ENCODE measurements at regions not wholly inside any gene's neighbourhood (a gene's known extent, or its start where the extent isn't known, plus 50 kb on each side); places are given as distances from the start of the nearest gene placed in this dataset.
A peak's percentile ranks its signal among the peaks of the same experiment; 100 is the strongest.
"Not testable (repeated sequence)": the region's sequence is repeated elsewhere in the genome, so short reads cannot be mapped to it uniquely, and the experiment has no call there.

DNA sequence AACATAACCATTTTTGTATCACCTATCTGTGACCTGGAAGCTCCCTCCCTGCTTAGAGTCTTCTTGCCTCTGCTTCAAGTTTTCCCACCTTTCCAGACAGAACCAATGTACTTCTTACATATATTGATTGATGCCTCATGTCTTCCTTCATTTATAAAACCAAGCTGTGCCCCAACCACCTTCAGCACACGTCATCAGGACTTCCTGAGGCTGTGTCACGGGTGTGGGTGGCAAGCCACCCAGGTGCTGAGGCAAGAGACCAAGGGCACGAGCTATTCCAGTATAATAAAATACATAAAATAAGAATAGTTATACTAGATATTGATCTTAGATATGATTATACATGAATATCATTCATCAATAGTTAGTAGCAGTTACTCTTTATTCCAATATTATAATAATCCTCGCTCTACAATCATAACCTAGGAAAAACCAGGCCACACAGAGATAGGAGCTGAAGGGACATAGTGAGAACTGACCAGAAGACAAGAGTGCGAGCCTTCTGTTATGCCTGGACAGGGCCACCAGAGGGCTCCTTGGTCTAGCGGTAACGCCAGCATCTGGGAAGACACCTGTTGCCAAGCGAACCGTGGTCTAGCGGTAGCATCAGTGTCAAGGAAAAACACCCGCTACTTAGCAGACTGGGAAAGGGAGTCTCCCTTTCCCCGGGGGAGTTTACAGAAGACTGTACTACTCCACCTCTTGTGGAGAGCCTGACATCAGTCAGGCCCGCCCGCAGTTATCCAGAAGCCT, 180.2 kb upstream of the ERCC4 start:
- FAIRE-seq, result not testable (repeated sequence)

- no peak for FAIRE-seq
Observed at GRCh38 chr16:13742928-13743327, 177.0 kb upstream of the ERCC4 start.

- no peak for FAIRE-seq
Observed at GRCh38 chr16:13743571-13743970, 176.4 kb upstream of the ERCC4 start.

DNA sequence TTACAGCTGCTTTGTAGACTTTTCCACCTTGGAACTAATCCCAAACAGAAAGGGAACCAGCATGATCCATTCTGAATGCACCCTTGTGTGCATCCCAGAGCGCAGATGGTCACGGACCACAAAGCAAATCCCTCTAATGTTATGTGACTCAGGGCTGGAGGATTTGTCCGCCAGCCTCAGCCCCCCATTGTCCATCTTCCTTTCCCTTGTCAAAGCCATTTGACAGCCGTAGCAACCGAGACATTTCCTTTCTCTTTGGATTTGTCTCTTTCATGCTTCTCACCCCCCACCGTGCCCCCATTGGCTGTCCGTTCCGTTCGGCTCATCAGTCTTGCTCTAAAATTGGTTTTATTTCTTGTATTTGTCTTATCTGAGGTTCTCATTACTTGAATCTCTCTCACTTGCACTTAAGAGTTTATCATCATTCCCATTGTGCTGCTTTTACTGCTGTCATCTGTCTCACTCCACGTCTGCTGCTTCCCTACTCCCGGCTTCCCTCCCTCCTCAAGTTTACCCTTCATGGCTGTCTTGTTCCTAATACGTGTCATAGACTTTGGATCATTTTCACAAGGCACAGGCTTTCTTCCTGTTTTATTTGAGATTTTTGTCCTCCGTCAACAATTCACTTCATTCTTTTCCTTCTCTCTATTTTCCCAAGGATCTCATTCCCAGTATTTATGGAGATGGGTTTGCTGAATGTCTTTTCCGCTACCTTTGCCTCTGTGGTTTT, 163.4 kb upstream of the ERCC4 start:
- no peak for FAIRE-seq

- FAIRE-seq, result no peak
Observed at GRCh38 chr16:13766334-13766733, 153.6 kb upstream of the ERCC4 start.

- no peak for FAIRE-seq
Observed at GRCh38 chr16:13767215-13767614, 152.7 kb upstream of the ERCC4 start.

DNA sequence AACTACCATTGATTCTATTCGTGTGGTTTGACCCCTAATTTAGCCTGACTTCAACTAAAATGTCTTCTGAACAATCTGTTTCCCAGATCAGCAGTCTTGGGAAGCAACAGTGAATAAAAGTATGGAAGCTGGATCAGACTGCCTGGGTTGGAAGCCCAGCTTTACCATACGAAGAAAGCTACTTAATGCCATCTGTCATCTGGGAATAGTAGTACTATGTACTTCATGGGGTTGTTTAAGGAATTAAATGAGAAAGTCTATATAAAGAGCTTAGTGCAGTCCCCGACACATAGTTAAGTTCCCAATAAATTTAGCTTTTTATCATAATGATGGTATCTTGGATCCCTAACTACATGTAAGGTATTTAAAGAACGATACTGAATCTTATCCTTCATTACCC, 151.5 kb upstream of the ERCC4 start:
- FAIRE-seq, result no peak

DNA sequence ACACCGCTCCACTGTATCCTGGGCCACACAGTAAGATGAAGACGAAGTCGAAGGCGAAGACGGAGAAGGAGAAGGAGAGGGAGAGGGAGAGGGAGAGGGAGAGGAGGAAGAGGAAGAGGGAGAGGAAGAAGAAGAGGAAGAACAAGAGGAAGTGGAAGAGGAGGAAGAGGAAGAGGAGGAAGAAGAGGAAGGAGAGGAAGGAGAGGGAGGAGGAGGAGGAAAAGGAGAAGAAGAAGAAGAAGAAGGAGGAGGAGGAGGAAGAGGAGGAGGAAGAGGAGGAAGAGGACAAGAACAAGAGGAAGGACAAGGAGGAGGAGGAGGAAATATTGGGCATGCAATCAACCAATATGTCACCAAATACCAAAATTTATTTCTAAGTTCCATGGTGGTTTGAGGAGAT, 149.5 kb upstream of the ERCC4 start:
- FAIRE-seq, result no peak

DNA sequence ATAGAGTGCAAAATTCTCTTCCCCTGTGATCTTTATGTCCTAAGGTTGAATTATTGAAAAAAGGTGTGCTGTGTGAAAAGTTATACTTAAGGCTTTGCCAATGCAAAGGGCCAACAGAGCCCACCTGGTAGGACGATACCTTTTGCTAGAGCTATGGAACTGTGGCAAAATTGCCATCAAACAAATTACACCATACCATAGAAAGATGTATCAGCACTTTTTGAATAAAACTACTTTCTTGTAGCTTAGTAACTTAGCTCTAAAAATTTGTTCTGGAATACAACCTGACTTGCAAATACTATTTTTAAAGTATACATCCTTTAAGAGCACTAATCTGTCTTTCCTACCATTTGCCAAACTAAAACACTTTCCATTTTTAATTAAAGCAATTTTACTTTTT, 147.2 kb upstream of the ERCC4 start:
- no peak for FAIRE-seq

DNA sequence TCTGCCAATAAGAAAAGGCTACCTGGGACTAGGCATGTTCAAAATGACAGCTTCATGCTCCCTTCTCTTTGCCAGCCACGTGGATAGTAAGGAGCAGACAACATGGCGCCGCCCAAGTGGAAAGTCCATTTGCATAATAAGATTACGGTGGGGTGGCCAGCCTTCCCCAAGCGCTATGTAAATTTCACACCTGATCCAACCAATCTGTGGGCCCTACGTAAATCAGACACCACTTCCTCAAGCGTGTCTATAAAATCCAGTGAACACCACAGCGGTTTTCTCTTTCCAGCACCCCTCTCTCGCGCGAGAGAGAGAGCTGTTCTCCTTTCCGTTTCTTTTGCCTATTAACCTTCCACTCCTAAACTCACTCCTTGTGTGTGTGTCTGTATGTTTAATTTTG, 140.3 kb upstream of the ERCC4 start:
- no peak for FAIRE-seq

GRCh38 chr16:13780406-13781168, 139.4 kb upstream of the ERCC4 start:
- FAIRE-seq, result no peak

- FAIRE-seq, result no peak
Observed at GRCh38 chr16:13781169-13781564, 138.8 kb upstream of the ERCC4 start.

DNA sequence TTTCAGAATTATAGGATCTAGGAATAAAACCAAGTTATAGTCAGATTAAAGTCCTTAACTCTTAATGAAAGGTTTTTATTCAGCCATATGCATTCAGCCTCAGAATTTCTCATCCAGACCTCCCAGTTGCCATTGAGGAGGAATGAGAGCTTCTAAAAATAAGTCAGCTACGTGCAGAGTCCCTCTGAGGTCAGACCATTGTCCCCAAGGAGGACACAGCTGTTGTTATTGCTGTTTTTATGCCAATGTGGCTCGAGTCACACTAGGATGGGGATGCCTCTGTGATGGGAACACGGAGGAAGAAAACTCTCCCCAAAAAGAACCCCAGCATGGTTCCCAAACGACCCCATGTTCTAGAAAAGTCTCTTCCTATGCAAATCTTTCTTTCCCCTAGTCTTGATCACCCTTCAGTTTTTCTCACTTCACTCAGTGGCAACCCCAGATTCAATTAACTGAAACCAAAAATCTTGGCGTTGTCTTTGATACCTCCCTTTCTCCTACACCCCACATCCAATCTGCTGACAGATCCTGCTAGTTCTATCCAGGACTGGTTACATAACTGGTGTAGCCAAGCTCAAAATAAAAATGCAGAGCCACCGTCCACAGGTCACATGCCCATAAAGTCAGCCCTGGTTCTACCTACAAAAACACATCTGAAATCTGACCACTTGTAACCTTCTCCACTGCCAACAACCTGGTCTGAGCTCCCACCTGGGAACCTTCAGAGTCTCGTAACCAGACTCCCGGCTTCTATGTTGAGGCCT, 138.2 kb upstream of the ERCC4 start:
- no peak for FAIRE-seq

DNA sequence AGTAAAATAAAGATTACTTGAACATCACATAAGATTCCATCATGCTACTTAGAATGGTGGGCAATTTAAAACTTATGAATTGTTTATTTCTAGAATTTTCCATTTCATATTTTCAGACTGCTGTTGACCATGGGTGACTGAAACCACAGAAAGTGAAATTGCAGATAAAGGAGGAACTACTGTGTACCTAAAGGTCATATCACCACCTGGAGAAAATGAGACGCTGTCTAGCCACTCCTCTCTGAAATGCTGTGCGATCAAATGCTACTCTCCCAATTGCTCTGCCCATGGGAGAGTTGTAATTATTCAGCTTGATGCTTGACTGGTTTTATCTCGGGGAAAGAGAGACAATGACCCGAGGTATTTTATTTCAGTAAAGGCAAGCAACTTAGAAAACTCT, 128.9 kb upstream of the ERCC4 start:
- FAIRE-seq, result no peak

DNA sequence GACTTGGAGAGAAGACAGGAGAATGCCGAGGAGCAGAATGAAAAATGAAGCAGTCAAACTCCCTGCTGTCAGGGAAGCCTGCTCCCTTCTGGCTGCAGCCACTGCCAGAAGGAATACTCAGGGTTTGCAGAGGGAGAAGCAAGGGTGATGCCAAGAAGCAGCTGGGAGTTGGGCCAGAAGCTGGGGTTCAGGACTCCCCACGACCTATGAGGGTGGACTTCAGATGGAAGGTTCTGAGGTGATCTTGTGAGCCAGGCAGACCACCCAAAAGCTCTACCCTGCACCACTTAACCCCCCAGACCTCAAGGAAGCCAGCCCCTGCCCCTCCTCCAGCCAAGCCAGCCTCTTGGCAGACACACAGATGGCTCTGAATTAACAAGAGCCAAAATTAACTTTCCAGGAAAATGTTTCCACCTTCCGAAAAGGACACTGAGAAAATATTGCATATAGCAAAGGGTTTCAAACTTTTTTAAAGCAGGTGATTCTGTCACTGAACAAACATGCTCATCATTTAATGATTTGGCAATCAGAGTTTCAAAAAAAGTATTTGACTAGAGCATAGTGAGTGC, 126.0 kb upstream of the ERCC4 start:
- FAIRE-seq, result no peak

DNA sequence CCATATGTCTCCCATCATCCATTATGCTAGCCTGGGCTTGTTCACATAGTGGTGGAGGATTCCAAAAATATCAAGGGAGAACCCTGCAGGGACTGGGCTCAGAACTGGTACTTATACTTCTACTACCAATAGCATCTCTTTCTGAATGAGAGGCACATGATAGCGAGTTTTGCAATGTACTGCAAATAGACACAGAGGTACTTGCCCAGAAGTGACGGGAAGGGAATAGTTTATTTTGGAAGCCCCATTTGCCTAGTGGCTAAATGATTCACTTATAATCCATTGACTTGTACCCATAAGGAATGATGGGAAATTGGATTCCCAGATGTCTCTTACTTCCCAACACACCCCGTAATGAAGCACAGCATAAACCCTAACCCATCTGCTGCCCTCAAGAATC, 124.8 kb upstream of the ERCC4 start:
- no peak for FAIRE-seq

DNA sequence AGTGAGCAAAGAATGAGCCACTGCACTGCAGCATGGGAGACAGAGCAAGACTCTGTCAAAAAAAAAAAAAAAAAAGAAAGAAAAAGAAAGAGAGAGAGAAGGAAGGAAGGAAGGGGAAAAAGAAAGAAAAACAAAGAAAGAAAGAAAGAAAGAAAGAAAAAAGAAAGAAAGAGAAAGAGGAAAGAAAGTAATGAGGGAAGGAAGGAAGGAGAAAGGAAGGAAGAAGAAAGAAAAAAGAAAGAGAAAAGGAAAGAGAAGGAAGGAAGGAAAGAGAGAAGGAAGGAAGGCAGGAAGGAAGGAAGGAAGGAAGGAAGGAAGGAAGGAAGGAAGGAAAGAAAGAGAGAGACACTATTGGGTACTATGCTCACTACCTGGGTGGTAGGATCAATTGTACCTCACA, 122.2 kb upstream of the ERCC4 start:
- FAIRE-seq, result no peak

GRCh38 chr16:13798211-13798610, 121.7 kb upstream of the ERCC4 start:
- no peak for FAIRE-seq

GRCh38 chr16:13803974-13804373, 116.0 kb upstream of the ERCC4 start:
- FAIRE-seq, result peak; percentile 76

DNA sequence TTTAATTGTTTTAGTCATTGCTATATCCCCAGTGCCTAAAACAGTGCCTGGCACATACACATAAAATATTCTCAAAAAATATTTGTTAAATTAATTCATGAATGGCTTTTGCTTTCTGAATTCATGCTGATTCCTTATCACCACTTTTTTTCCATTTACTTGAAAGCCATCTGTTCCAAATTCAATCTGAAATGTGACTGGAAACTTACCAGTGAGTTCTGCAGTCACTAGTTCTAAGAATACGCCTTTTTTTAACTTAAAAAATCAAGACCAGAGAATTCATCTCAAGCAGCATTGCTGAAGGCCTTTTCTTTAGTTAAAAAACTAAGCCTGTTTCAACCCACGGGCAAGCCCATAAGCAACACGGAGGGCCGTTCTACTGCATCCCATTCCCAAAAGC, 114.0 kb upstream of the ERCC4 start:
- FAIRE-seq, result no peak

- FAIRE-seq, result no peak
Observed at GRCh38 chr16:13806671-13807070, 113.3 kb upstream of the ERCC4 start.

DNA sequence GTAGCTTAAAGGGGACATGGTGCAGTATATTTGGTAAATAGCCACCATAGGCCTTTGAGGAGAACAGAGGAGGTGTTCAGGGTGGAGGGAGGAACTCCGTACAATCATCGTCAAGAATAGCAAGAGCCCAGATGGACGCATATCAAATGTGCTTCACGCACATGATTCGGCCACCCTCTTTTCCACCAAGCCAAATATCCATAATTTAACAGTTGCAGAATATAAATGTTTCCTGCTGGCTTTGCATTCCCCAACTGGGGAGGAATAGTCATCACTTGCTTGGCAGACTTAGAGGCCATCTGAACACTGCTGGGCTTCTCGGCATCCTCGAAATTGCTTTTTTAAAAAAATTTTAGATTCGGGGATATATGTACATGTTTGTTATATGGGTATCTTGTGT, 111.9 kb upstream of the ERCC4 start:
- FAIRE-seq, result no peak

DNA sequence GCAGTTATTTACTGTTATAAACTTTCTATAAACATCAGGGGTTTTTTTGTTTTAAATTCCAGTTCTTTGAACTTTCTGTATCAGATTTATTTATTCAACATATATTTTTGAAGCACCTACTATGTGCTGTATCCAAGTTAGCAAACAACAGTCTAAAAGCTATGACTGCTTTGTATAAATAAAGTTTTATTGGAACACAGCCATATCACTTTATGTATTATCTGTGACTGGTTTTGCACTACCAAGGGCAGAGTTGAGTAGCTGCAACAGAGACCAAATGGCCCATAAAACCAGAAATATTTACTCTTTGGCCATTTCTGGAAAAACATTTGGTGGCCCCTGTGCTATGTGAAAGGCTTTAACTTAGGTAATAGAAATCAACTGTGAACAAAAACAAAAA, 110.2 kb upstream of the ERCC4 start:
- FAIRE-seq, result no peak
